Activated effector memory CD4-positive, alpha-beta T cell treated with Interleukin-2 at 50 U/mL for 16 hours (primary cell): ENCODE measurements at regions not wholly inside any gene's neighbourhood (a gene's known extent, or its start where the extent isn't known, plus 50 kb on each side); places are given as distances from the start of the nearest gene placed in this dataset.

Source experiments
- DNase-seq: peaks from one replicate; pipeline ENCODE4 v3.0.0-alpha.2; 2020

GRCh38 chr2:236674646-236675045 is 105.0 kb downstream of the ACKR3 start:
- DNase-seq, result no peak

DNA sequence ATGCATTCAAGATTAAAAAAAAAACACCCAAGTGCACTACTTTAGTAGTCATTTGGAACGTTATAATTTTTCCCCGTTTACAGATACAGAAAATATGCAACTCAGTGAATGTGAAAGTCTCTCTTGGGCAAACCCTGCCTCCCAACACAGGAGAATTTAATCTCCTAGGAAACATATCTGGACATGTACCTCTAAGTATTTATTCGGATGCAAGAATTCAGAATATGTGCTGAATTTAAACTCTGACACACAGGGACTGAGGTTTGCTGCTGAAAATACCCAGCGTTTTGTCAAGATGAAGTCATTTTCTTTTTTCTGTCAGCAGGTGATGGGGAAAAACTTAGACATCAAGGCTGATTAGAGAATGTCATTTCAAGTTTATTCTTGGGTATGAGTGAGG is 105.4 kb downstream of the ACKR3 start:
- DNase-seq, result no peak

- no peak for DNase-seq
Measured at GRCh38 chr2:236675526-236675925, 105.9 kb downstream of the ACKR3 start.

DNA sequence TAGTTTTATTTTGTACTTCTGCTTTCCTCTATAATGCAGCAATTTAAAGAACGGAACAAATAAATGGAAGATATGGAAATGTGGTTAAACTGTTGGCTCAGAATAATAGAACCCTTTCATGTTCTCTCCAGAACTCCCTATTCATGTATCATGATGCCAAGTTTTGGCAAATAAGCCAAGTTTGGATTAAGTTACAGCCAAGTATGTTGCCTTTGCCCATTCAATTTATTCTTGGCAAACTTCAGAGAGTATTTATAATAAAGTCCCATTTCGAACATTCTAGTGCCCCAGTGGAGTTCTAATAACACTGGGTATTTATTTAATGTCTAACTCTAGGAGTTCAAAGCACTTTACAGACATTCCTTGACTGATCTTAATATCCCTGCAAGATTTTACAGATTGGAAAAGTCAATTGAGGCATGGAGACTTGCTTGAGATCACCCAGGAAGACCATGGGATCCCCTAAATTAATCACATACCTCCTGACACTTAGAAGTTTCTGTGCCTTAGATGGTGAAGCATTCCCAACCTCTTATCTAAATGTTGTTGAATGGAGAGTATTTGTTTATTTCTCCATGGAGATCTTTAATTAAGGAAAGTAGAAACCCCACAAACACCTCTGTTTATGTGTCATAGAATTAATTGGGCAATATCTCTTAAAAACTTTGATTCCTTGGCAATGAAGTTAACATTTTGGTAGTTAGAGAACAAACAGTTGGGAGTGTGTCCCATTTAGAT is 106.7 kb downstream of the ACKR3 start:
- no peak for DNase-seq

GRCh38 chr2:236677368-236677767 is 107.7 kb downstream of the ACKR3 start:
- DNase-seq, result no peak

- DNase-seq, result no peak
Measured at GRCh38 chr2:236678307-236678975, 108.8 kb downstream of the ACKR3 start.

DNA sequence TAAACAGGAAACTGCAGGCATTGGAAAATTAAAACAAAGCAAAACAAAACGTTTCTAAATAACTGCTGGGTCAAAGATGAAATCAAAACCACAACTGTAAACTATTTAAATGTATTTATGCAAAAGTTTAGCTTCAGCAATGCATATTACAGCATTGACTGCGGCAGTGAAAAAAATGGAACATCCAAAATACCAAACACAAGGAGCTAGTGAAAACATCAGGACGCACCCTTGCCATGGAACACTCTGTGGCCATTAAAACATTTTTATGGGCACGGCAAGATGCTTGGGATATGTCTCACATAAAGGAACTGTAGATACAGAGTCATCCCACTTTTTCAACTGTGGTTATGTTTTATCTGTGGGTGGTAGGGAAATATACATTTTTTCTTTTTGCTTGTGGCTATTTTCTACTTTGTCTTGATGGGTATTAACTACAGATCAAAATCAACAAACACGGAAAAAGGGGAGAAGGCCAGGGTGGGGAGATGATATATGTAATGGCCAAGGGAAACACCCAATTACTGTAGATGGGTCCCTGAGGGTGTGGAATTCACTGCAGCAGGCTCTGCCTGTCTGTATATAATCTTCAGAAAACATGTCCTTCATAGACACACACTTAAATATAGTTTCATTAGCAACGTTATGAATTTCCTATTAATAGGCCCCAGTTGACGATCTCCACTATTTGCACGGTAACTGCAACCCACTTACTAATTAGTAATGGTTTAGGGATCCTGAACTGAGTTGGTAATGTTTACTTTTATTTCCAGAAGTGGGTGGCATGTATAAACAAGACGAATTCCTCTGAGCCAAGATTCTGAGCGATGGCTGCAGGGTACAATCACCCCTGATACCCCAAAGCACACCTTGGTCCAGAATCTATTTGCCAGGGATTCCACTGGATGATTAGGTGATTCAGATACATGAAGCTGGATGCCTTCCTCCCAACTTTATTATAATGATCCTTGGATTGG is 110.5 kb downstream of the ACKR3 start:
- DNase-seq, result no peak

DNA sequence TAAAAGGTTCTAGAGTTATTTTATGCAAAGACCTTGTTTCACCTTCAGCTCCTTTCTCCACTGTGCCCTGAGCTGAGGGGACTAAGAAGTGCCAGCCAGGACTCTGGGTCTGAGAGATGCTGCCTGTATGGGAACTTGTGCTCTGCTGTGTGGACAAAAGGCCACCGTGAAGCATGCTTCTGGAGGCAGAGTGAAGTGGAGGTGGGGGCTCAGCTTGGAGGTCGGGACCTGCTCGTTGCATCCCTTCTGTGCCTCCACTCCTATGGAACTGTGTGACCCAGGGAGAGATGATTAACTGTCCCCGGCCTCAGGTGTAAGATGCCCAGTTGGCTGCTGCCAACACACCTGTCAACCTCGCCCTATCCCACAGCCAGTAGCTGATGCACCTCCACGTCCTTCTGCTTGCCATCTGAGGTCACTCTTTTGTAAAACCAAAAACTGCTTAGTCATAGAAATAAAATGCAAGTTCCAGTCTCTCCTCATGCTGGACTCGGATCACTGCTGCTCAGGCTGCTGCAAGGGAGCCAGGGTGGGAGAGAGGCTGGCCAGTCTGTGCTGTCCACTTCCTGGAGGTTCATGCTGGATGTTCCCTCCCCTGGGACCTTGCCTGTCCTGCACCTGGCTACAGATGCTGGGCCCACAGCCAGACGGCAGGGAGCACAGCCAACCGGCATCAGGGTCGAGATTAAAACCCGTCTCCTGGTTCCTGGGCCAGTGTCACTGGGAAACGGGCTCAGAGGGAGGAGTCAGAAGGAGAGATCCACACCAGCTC is 113.2 kb downstream of the ACKR3 start:
- no peak for DNase-seq

DNA sequence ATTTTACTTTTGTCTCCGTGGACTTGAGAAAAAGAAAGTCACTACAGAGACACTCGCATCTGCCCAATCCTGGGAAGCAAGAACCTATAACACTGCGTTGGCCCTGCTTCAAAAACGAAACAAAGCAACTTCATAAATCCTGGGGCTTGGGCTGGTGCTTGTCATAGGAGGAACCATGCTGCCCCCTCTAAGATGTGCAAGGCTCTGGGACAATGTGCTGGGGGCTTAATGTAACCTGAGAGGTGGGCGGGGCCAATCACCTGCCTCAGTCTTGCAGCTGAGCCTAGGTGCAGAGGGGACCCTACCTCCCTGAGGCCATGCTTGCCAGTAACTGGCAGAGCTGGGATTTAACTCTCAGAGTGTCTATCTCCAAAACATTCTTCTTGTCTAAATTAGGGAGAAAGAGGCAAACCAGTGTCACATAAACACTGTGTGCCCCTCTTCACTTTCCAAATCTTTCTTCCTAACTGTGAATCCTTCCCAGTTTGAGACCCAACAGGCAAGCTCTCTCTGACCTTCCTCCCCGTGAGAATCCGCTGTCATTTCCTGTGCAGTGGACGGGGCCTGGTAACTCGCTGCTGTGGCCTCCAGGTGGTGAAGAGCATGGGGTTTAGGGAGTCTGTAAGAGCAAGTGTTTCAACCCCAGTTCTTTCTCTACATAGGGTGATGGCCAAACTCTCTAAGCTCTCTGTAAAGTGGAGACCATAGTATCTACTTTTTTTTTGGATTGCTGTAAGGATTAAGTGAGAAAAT is 115.1 kb downstream of the ACKR3 start:
- no peak for DNase-seq

GRCh38 chr2:236685361-236685760 is 115.7 kb downstream of the ACKR3 start:
- DNase-seq, result no peak

- no peak for DNase-seq
Measured at GRCh38 chr2:236685979-236686520, 116.4 kb downstream of the ACKR3 start.

GRCh38 chr2:236686561-236686960 is 116.9 kb downstream of the ACKR3 start:
- no peak for DNase-seq

GRCh38 chr2:236687296-236687965 is 117.8 kb downstream of the ACKR3 start:
- no peak for DNase-seq

DNA sequence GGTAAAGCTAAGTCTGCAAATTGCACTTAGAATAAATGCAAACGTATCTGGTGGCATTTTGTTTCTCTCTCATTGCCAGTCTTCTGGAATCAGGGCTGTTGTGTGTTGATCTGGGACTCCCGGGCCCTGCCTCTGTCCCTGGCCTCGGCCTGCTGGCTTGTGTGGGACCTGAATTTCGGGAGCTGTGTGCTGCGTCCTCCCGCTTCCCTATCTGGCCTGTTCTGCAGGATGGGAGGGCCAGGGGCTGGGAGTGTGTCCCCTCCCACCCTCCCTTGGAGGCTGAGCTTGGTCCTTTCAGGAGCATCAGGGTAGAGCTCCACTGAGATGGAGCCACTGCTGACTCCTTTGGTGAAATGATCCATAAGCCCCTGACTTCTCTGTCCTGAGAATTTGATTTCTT is 118.5 kb downstream of the ACKR3 start:
- no peak for DNase-seq

GRCh38 chr2:236688563-236689392 is 119.2 kb downstream of the ACKR3 start:
- DNase-seq, result no peak

- DNase-seq, result no peak
Measured at GRCh38 chr2:236689393-236689700, 119.7 kb downstream of the ACKR3 start.

GRCh38 chr2:236689981-236690380 is 120.4 kb downstream of the ACKR3 start:
- no peak for DNase-seq

DNA sequence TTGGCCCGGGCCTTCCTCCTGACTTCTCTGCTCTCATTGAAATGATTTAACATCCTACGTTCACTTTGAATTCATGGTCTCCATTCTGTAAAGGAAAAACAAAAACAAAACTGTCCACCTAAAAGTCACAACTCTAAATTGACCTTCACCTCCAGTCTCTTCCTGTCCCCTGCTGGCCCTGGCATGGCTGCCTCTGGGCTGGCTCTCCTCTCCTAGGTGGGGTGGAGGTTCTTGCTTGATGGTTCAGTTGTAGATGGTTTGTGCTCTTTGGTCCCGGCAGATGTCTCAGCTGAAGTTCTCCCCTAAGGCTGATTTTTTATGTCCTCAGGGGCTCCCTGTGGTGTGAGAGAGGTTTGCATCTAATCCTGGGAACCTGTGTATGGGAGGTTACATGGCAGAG is 121.1 kb downstream of the ACKR3 start:
- DNase-seq, result no peak

- DNase-seq, result no peak
Measured at GRCh38 chr2:236691799-236692167, 122.2 kb downstream of the ACKR3 start.

GRCh38 chr2:236692937-236693336 is 123.3 kb downstream of the ACKR3 start:
- no peak for DNase-seq
